ENCODE measurements at regions not wholly inside any gene's neighbourhood (a gene's known extent, or its start where the extent isn't known, plus 50 kb on each side); places are given as distances from the start of the nearest gene placed in this dataset.

DNA sequence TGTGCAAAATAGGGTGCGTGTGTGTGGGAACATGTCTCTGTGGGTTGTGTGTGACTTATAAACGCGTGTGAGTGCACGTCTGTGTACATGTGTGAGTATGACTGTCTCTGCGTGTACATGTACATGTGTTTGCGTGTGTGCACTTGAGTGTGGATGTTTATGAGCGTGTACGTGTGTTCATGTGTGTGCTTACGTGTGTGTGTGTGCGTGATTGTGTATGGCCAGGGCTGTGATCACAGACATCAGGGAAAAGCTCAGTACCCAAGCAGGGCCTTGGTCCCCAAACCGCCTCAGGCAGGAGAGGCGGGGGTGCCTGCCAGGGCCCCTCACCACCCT lies 326.3 kb upstream of the DIO3 start:
- Histone ChIP-seq H3K9me3 (ENCODE audit: control insufficient read depth, insufficient read depth, low read depth, low read length) (no peaks in the 10 kb centered on the region), H3K27ac (ENCODE audit: low read length) (no peak overlapping the region), H3K4me1 (ENCODE audit: control insufficient read depth, insufficient read depth, low read length) (no peaks in the 10 kb centered on the region), H3K4me3 (ENCODE audit: low read depth in 2 of 2, low read length in 2 of 2) (no peak overlapping the region), H3K36me3 (ENCODE audit: control insufficient read depth, insufficient read depth, low read length) (no peaks in the 10 kb centered on the region), H3K27me3 (ENCODE audit: control insufficient read depth, insufficient read depth, low read length) (no peaks in the 10 kb centered on the region)
- no TSS peak for BruUV-seq (replicated peaks)
- TF ChIP-seq SIN3A (IDR thresholded peaks at IDR 0.05; ENCODE audit: borderline replicate concordance, insufficient read depth, low read depth, low read length) = no peak
- TF ChIP-seq, protein P1, sequence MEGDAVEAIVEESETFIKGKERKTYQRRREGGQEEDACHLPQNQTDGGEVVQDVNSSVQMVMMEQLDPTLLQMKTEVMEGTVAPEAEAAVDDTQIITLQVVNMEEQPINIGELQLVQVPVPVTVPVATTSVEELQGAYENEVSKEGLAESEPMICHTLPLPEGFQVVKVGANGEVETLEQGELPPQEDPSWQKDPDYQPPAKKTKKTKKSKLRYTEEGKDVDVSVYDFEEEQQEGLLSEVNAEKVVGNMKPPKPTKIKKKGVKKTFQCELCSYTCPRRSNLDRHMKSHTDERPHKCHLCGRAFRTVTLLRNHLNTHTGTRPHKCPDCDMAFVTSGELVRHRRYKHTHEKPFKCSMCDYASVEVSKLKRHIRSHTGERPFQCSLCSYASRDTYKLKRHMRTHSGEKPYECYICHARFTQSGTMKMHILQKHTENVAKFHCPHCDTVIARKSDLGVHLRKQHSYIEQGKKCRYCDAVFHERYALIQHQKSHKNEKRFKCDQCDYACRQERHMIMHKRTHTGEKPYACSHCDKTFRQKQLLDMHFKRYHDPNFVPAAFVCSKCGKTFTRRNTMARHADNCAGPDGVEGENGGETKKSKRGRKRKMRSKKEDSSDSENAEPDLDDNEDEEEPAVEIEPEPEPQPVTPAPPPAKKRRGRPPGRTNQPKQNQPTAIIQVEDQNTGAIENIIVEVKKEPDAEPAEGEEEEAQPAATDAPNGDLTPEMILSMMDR (IDR thresholded peaks at IDR 0.05) = no peak
- TF ChIP-seq TCF7L2 (IDR thresholded peaks at IDR 0.05; ENCODE audit: low read depth, low read length) = no peak
- TF ChIP-seq POLR2AphosphoS5 (IDR thresholded peaks at IDR 0.05; ENCODE audit: low read depth, low read length) = no peak
- TF ChIP-seq, protein P2, sequence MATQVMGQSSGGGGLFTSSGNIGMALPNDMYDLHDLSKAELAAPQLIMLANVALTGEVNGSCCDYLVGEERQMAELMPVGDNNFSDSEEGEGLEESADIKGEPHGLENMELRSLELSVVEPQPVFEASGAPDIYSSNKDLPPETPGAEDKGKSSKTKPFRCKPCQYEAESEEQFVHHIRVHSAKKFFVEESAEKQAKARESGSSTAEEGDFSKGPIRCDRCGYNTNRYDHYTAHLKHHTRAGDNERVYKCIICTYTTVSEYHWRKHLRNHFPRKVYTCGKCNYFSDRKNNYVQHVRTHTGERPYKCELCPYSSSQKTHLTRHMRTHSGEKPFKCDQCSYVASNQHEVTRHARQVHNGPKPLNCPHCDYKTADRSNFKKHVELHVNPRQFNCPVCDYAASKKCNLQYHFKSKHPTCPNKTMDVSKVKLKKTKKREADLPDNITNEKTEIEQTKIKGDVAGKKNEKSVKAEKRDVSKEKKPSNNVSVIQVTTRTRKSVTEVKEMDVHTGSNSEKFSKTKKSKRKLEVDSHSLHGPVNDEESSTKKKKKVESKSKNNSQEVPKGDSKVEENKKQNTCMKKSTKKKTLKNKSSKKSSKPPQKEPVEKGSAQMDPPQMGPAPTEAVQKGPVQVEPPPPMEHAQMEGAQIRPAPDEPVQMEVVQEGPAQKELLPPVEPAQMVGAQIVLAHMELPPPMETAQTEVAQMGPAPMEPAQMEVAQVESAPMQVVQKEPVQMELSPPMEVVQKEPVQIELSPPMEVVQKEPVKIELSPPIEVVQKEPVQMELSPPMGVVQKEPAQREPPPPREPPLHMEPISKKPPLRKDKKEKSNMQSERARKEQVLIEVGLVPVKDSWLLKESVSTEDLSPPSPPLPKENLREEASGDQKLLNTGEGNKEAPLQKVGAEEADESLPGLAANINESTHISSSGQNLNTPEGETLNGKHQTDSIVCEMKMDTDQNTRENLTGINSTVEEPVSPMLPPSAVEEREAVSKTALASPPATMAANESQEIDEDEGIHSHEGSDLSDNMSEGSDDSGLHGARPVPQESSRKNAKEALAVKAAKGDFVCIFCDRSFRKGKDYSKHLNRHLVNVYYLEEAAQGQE (IDR thresholded peaks at IDR 0.05; ENCODE audit: insufficient read depth in 1 of 2, low read depth in 2 of 2, low read length in 1 of 2) = no peak
- ATAC-seq (no peak), DNase-seq (ENCODE audit: low read depth, low spot score) (no peak)
- ChIA-PET POLR2A (no interaction called here), CTCF (interaction anchor here (0.6 to 1.5 kb wide), 2 partner anchors 161 to 393 kb away, joined by 3 to 5 read pairs; no protein-coding TSS in a partner anchor)
- in situ Hi-C loops (cut with HindIII; ENCODE audit: low pct_unique_long_range_greater_than_20kb, low sequenced_read_pairs) (no loop called here), intact Hi-C loops (cut with micrococcal nuclease; ENCODE audit: unreplicated experiment) (loop anchor here (10.0 kb wide), 2 partner anchors 160 to 320 kb away; no protein-coding TSS in a partner anchor)

DNA sequence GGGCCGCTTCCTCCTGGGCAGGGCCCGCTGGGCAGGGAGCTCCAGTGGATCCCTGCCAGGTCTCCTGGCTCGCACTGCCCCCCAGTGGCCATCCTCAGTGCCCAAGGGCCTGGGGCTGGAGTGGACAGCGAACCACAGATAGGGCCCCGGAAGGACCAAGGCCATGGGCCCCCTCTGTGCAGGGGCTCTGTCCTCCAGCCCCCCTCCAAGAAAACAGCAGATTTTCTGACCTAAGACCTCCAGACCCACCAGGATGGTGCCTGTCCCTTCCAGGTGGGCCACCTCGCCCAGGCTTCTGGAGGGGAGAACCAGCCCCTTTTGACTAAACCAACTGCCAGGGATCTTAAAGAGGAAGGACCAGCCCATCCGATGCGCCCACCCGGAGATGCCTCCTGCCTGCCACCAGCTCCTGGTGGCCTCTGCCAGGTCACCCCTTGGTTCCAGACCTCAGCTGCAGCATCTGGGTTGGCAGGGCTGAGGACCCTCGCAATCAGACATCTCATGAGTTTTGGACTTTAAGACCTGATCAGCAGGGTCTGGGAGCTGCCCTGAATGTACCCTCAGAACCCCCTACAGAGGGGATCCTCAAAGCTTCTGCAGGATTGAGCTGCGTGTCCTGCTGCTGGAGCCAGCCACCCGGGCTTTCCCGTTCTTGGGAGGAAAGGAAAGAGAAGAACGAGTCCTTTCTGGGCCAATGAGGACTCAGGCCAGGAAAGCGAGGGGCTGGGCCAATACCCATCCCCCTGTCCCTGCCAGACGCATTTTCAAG lies 325.8 kb upstream of the DIO3 start:
- H3K36me3 ChIP-seq (ENCODE audit: control insufficient read depth, insufficient read depth, low read length) = no peaks in the 10 kb centered on the region
- H3K9me3 ChIP-seq (ENCODE audit: control insufficient read depth, insufficient read depth, low read depth, low read length) = no peaks in the 10 kb centered on the region
- no TSS peak for BruUV-seq (replicated peaks)
- DNase-seq (ENCODE audit: low read depth, low spot score) (no peak), ATAC-seq (peak; percentile 94)
- no peaks in the 10 kb centered on the region for H3K4me1 ChIP-seq (ENCODE audit: control insufficient read depth, insufficient read depth, low read length)
- intact Hi-C loops (cut with micrococcal nuclease; ENCODE audit: unreplicated experiment) = loop anchor here (10.0 kb wide), 2 partner anchors 161 to 319 kb away; no protein-coding TSS in a partner anchor
- TF ChIP-seq, protein P1 (IDR thresholded peaks at IDR 0.05) = peak; percentile 85
- TF ChIP-seq, protein P2 (IDR thresholded peaks at IDR 0.05; ENCODE audit: insufficient read depth in 1 of 2, low read depth in 2 of 2, low read length in 1 of 2) = peak in 1 of 2 experiments; percentile 67; a peak in 1 of 4 replicates
- TF ChIP-seq POLR2AphosphoS5 (IDR thresholded peaks at IDR 0.05; ENCODE audit: low read depth, low read length) (no peak), SIN3A (IDR thresholded peaks at IDR 0.05; ENCODE audit: borderline replicate concordance, insufficient read depth, low read depth, low read length) (no peak), TCF7L2 (IDR thresholded peaks at IDR 0.05; ENCODE audit: low read depth, low read length) (no peak)
- H3K4me3 ChIP-seq (ENCODE audit: low read depth in 2 of 2, low read length in 2 of 2) = no peak overlapping the region
- no peaks in the 10 kb centered on the region for H3K27me3 ChIP-seq (ENCODE audit: control insufficient read depth, insufficient read depth, low read length)
- CTCF ChIA-PET = interaction anchor here (1.5 kb wide), 1 partner anchor 162 kb away, joined by 5 read pairs; no protein-coding TSS in a partner anchor
- in situ Hi-C loops (cut with HindIII; ENCODE audit: low pct_unique_long_range_greater_than_20kb, low sequenced_read_pairs) = no loop called here
- H3K27ac ChIP-seq (ENCODE audit: low read length) = no peak overlapping the region
- POLR2A ChIA-PET = no interaction called here

All from Panc1 (cell line).